Fibroblast of villous mesenchyme (primary cell): ENCODE measurements at regions not wholly inside any gene's neighbourhood (a gene's known extent, or its start where the extent isn't known, plus 50 kb on each side); places are given as distances from the start of the nearest gene placed in this dataset.

ENCODE experiments used
- DNase-seq: peaks from one replicate; pipeline ENCODE4 v3.0.0-alpha.2; 2010; ENCODE audit warnings: low read depth
- H3K4me3 ChIP-seq: 2 replicates; pipeline ENCODE4 v1.5.1; 2011; ENCODE audit warnings: low read depth, mild to moderate bottlenecking, low read length
- CTCF ChIP-seq: IDR thresholded peaks from 2 replicates; pipeline ENCODE4 v1.5.1; 2012; ENCODE audit warnings: low read depth, mild to moderate bottlenecking, low read length; ENCODE audit not compliant: insufficient read depth

- no peak overlapping the region for H3K4me3 ChIP-seq
- DNase-seq = no peak
- no peak for TF ChIP-seq CTCF
Observed at GRCh38 chr10:52688899-52689298, 83.7 kb downstream of the MBL2 start.

GRCh38 chr10:52696232-52696631 is 76.4 kb downstream of the MBL2 start:
- H3K4me3 ChIP-seq = no peak overlapping the region
- no peak for DNase-seq
- no peak for TF ChIP-seq CTCF

- no peak for TF ChIP-seq CTCF
- peak; percentile 7 for DNase-seq
- H3K4me3 ChIP-seq = no peak overlapping the region
Observed at GRCh38 chr10:52701647-52702046, 70.9 kb downstream of the MBL2 start.

GRCh38 chr10:52703451-52703850 is 69.1 kb downstream of the MBL2 start:
- no peak for DNase-seq
- no peak for TF ChIP-seq CTCF
- H3K4me3 ChIP-seq = no peak overlapping the region

GRCh38 chr10:52703898-52704297 is 68.7 kb downstream of the MBL2 start:
- no peak overlapping the region for H3K4me3 ChIP-seq
- no peak for DNase-seq
- no peak for TF ChIP-seq CTCF

- DNase-seq = no peak
- no peak overlapping the region for H3K4me3 ChIP-seq
- no peak for TF ChIP-seq CTCF
Observed at GRCh38 chr10:52706332-52707070, 66.1 kb downstream of the MBL2 start.
